GM12875 (cell line): ENCODE measurements at regions not wholly inside any gene's neighbourhood (a gene's known extent, or its start where the extent isn't known, plus 50 kb on each side); places are given as distances from the start of the nearest gene placed in this dataset.

Source experiments
- H3K4me3 ChIP-seq: one replicate; pipeline ENCODE4 v1.5.1; 2011; ENCODE audit warnings: low read depth, low read length, control low read depth
- TF ChIP-seq, protein P1 (sequence below): IDR thresholded peaks from 2 replicates; pipeline ENCODE4 v1.5.1; 2011; ENCODE audit warnings: low read depth, mild to moderate bottlenecking, control low read depth, inconsistent platforms, low read length, moderate library complexity, borderline replicate concordance; ENCODE audit not compliant: insufficient read depth

DNA sequence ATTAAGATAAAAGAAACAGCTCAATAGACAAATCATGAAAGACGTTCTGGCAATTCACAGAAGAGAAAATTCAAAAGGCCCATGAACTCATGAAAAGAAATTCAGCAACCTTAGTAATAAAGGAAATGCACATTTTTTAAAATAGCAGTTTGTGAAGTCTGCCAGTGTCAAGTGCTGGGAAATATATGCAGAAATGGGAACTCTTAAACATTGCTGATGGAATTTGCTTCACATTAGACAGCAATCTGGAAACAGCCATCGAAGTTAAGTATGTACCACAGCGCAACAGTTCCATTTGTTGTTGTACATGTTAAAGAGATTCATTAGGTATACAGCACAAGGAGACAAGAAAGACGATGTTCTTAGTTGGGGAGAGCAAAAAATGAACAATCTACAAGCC is 319.4 kb upstream of the SALL1 start:
- TF ChIP-seq, protein P1, sequence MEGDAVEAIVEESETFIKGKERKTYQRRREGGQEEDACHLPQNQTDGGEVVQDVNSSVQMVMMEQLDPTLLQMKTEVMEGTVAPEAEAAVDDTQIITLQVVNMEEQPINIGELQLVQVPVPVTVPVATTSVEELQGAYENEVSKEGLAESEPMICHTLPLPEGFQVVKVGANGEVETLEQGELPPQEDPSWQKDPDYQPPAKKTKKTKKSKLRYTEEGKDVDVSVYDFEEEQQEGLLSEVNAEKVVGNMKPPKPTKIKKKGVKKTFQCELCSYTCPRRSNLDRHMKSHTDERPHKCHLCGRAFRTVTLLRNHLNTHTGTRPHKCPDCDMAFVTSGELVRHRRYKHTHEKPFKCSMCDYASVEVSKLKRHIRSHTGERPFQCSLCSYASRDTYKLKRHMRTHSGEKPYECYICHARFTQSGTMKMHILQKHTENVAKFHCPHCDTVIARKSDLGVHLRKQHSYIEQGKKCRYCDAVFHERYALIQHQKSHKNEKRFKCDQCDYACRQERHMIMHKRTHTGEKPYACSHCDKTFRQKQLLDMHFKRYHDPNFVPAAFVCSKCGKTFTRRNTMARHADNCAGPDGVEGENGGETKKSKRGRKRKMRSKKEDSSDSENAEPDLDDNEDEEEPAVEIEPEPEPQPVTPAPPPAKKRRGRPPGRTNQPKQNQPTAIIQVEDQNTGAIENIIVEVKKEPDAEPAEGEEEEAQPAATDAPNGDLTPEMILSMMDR = no peak
- no peak overlapping the region for H3K4me3 ChIP-seq

DNA sequence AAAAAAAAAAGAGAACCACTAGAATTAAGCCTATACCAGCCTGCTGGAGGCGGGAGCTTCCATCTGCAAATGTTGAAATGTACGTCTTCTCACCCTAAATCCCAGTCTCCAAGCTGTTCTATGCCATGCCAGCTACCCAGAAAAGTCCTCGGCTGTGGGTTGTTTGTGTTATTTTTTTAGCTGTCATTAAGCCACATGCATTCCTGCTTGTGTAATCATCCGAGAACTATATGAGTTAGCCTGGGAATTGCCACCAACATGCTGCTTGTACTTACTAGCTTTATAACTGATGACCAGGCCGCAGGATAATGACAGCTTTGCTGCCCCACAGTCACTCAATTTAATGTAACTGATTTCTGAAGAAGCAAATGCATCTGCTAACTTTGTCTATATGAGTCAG is 313.9 kb upstream of the SALL1 start:
- no peak overlapping the region for H3K4me3 ChIP-seq
- TF ChIP-seq, protein P1 = no peak

DNA sequence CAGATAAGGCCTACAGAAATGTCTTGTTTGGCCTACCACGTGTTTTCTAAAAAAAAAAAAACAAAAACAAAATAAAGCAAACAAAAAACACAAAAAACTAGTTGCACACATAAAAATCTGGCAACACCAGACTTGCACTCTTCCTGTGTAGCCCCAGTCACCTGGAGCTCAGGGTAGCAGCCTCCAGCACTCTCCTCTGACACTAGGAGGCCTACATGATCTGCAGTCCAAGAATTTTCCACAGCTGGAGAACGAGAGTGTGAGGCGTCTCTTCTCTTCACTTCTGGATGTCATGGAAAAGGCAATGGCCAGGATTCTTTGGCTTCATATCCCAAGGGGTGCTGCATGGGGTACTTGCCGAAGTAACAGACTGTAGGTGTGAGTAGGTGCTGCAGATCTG is 310.2 kb upstream of the SALL1 start:
- H3K4me3 ChIP-seq = no peak overlapping the region
- TF ChIP-seq, protein P1 = no peak

DNA sequence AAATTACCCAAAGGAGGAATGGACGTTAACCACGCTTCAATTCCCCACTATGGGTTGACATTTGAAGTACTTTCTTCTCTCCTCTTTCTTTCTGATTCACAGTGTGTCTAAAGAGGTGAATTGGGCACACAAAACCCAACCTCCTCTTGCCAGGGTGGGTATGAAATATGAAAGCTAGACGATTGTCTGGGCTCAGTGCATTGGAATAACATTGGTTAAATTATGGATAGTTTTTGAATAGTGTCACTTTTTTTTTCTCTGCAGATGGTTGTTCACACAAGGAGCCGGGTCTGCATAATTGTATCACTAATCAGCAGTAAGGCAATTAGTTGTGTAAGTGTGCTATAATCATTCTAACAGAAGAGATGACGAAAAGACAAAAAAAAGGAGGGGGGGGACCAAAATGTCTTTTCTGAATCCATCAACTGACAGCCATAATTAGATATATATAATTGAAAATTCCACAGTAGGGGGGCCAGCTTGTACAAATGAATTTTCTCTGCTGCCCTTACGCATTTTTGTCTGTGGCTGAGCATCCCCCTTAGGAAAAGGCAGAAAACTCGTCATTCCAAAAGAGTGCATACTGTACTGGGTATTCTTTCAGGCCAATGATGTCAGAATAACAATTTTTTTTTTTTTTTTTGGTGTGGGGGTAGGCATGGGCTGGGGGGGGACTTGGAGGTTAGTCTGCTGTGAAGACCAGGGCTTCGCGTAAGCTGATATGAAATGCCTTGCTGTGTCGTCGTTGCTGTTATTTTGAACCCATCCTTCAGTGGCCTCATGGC is 307.5 kb upstream of the SALL1 start:
- no peak overlapping the region for H3K4me3 ChIP-seq

DNA sequence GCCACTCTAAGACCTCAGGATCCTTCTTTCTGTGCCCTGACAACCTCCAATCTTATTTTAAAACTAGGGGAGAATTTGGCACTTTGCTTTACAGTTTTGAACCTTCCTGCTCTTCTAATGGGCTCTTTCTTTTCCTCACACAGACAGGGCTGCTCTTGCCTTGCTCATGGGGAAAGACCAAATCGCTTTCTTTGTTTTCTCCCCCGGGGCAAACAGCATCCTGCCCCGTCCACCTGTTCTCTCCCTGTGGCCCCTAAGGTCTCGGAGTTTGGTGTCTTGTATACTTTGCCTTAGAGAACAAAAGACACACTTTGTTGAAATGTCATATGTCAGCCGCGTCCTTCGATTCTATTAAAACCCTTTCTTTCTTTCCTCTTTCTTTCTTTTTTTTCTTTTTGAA is 306.7 kb upstream of the SALL1 start:
- TF ChIP-seq, protein P1 = no peak
- H3K4me3 ChIP-seq = no peak overlapping the region

More for the DNA sequence above, 307.5 kb upstream of the SALL1 start:
- TF ChIP-seq, protein P1 = no peak

DNA sequence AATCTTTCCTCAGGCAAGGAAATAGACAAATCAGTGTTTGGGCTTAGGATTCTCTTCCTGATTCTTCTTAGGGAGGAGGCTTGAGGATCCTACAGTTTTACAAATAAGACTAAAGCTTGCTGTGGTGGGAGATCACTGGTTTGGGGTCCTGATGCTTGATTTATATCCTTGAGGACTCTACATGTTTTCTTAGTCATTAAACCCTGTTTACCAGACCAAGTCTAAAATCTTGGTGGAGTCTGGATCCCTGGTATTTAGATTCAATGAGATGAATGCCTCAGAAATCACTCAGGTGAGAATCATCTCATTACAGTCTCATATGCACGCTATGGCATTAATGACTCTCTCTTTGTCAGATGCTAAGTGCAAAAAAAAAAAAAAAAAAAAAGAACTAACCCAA is 304.3 kb upstream of the SALL1 start:
- H3K4me3 ChIP-seq = no peak overlapping the region
- TF ChIP-seq, protein P1 = no peak

DNA sequence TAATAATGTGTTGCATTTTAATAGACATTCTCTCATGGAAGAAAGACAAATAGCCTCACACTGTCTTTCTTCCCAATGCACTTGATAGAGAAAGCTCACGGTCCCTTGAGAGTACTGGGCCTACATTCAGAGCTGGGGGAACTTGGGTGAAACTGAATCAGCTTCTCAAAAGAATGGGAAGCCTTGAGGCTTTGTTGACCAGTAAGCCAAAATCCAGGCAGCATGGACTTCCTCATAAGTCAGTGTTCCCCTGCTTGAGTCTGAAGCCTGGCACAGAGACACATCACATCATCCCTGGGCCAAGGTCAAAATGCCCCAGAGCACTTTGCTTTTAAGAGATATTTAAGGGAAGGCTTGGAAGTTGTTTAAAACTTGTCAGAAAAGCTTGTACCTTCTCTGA is 302.2 kb upstream of the SALL1 start:
- TF ChIP-seq, protein P1 = no peak
- H3K4me3 ChIP-seq = no peak overlapping the region
